GM23338 (cell line): ENCODE measurements at regions not wholly inside any gene's neighbourhood (a gene's known extent, or its start where the extent isn't known, plus 50 kb on each side); places are given as distances from the start of the nearest gene placed in this dataset.

Experiments used
- CTCF ChIP-seq, 2 experiments: fragments of 200-600 bp in 1 of 2; sonication (generic) in 1 of 2; conservative IDR thresholded peaks; 2 replicates each; pipeline versions ENCODE4 v1.5.1 to v1.6.1; 2016 to 2017; ENCODE audit warnings: antibody characterized with exemption in 2 of 2, low read depth in 2 of 2, mild to moderate bottlenecking in 2 of 2, moderate library complexity in 1 of 2
- EZH2phosphoT487 ChIP-seq: fragments of 200-600 bp; sonication (generic); IDR thresholded peaks from one replicate; pipeline ENCODE4 v1.8.1; 2018; ENCODE audit warnings: antibody characterized with exemption; ENCODE audit not compliant: unreplicated experiment
- POLR2AphosphoS5 ChIP-seq: IDR thresholded peaks from 2 replicates; pipeline ENCODE4 v1.6.1; 2016; ENCODE audit warnings: antibody characterized with exemption, low read depth
- TF ChIP-seq, protein P1 (sequence below): IDR thresholded peaks from one replicate; pipeline ENCODE4 v1.6.1; 2018; ENCODE audit warnings: antibody characterized with exemption; ENCODE audit not compliant: unreplicated experiment

DNA sequence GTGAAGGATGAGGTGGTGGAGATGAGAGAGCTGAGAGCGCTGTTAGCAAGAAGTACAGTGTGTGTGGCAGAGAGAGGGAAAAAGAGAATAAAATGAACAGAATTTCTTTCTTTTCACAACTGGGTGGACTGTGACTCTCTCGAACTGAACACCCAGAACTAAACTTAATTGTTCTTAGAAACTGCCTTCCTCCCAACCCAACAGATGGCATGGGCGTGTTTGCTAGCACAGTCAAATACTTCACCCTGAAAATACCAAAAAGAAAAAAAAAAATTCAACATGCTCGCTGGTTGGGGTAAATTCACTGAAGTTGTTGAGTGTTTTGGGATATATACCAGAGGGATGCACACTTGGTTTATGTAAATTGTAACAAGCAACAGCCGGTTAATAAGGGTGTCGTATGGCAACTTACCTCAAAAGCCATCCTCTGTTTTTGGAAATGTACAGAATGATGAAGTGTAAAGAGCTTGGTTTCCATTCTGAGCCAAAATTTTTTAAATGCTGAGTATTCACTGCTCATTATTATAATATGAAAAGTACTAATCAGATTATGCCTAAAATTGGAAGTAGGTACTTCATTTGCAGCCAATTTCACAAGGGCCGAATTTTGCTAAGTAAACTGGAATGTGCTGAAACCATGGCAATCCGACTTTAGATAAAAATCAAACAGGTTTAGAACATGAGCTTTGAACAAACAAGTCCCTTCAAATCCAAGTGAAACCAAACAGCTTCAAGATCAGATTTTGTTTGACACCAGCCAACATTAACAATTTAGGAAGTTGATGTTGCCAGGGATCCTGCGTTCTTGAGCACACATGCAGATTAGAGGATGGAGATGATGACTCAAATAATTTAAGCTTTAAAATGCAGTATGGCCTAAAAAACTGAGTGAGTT is 115.8 kb downstream of the ZIC5 start:
- TF ChIP-seq CTCF (conservative IDR thresholded peaks at IDR 0.05; ENCODE audit: low read depth in 2 of 2), result no peak
- TF ChIP-seq, protein P1, sequence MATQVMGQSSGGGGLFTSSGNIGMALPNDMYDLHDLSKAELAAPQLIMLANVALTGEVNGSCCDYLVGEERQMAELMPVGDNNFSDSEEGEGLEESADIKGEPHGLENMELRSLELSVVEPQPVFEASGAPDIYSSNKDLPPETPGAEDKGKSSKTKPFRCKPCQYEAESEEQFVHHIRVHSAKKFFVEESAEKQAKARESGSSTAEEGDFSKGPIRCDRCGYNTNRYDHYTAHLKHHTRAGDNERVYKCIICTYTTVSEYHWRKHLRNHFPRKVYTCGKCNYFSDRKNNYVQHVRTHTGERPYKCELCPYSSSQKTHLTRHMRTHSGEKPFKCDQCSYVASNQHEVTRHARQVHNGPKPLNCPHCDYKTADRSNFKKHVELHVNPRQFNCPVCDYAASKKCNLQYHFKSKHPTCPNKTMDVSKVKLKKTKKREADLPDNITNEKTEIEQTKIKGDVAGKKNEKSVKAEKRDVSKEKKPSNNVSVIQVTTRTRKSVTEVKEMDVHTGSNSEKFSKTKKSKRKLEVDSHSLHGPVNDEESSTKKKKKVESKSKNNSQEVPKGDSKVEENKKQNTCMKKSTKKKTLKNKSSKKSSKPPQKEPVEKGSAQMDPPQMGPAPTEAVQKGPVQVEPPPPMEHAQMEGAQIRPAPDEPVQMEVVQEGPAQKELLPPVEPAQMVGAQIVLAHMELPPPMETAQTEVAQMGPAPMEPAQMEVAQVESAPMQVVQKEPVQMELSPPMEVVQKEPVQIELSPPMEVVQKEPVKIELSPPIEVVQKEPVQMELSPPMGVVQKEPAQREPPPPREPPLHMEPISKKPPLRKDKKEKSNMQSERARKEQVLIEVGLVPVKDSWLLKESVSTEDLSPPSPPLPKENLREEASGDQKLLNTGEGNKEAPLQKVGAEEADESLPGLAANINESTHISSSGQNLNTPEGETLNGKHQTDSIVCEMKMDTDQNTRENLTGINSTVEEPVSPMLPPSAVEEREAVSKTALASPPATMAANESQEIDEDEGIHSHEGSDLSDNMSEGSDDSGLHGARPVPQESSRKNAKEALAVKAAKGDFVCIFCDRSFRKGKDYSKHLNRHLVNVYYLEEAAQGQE, result no peak
- TF ChIP-seq POLR2AphosphoS5, result no peak
- TF ChIP-seq EZH2phosphoT487, result no peak
